ENCODE measurements at regions not wholly inside any gene's neighbourhood (a gene's known extent, or its start where the extent isn't known, plus 50 kb on each side); places are given as distances from the start of the nearest gene placed in this dataset.

DNA sequence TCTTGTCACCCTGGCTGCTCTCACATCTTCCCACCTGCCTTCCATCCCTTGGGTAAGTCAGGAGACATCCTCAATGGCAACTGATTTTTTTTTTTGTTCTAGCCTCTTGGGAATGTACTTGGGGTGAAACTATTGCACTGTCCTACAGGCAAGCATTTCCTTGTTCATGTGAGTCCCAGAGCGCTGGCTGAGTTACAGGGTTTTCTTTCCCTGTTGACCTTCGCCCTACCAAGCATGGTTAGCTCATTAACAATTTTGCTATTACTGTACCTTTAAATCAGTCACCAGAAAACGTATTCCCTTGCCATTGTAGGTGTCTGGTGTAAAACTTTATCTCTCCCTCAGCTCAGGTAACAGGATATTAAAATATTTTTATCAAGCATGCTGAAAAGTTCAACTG, 98.9 kb downstream of the PRLHR start:
- Mint-ChIP-seq H3K36me3 (ENCODE audit: low read depth) (no peaks in the 10 kb centered on the region), H3K4me3 (no peak overlapping the region), H3K9me3 (no peaks in the 10 kb centered on the region), H3K27ac (no peak overlapping the region), H3K4me1 (ENCODE audit: low read depth) (peaks cover 2% of the 10 kb centered on the region), H3K27me3 (peaks cover 26% of the 10 kb centered on the region)
- no peak for ATAC-seq
- POLR2A ChIA-PET: no interaction called here
- TF ChIP-seq, protein P1, sequence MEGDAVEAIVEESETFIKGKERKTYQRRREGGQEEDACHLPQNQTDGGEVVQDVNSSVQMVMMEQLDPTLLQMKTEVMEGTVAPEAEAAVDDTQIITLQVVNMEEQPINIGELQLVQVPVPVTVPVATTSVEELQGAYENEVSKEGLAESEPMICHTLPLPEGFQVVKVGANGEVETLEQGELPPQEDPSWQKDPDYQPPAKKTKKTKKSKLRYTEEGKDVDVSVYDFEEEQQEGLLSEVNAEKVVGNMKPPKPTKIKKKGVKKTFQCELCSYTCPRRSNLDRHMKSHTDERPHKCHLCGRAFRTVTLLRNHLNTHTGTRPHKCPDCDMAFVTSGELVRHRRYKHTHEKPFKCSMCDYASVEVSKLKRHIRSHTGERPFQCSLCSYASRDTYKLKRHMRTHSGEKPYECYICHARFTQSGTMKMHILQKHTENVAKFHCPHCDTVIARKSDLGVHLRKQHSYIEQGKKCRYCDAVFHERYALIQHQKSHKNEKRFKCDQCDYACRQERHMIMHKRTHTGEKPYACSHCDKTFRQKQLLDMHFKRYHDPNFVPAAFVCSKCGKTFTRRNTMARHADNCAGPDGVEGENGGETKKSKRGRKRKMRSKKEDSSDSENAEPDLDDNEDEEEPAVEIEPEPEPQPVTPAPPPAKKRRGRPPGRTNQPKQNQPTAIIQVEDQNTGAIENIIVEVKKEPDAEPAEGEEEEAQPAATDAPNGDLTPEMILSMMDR (IDR thresholded peaks at IDR 0.05): no peak
- CTCF ChIA-PET: interaction anchor here (1.1 kb wide), 1 partner anchor 8 kb away, joined by 3 read pairs; no protein-coding TSS in a partner anchor
- DNase-seq: no peak
- intact Hi-C loops (cut with micrococcal nuclease): no loop called here

DNA sequence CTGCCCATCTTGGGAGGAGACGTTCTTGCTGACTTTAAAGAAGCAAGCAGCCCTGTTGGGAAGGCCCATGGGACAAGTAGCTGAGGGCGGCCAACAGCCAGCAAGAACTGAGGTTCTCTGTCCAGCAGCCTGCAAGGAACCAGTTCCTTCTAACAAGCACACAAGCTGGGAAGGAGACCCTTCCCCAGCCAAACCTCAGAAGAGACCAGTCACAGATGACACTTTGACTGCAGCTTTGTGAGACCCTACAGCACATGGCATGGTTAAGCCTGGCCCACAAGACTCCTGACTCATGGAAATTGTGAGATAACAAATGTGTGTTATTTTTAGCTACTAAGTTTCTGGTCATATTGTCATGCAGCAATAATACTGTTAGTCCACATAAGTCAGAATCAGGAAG, 99.9 kb downstream of the PRLHR start:
- CTCF ChIA-PET: interaction anchor here (1.1 kb wide), 1 partner anchor 9 kb away, joined by 3 read pairs; no protein-coding TSS in a partner anchor
- peaks cover 24% of the 10 kb centered on the region for H3K27me3 Mint-ChIP-seq

DNA sequence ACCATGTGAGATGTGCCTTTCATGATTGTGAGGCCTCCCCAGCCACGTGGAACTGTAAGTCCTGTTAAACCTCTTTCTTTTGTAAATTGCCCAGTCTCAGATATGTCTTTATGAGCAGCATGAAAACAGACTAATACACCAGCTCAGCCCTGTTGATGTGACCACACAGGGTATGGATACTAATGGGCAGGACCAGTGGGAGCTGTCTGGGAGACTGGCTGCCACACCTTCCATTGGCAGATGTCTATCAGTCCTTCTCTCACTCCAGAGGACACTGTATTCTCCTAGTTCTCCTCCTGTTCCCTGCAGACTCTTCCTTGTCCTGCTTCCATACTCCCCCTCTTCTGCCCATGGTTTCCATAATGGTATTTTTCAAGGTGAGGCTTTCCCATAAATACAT, 104.4 kb downstream of the PRLHR start:
- ChIA-PET CTCF (no interaction called here), POLR2A (no interaction called here)
- Mint-ChIP-seq H3K4me3 (no peak overlapping the region), H3K36me3 (ENCODE audit: low read depth) (no peaks in the 10 kb centered on the region), H3K9me3 (peaks cover 13% of the 10 kb centered on the region), H3K27me3 (peaks cover 5% of the 10 kb centered on the region), H3K27ac (no peak overlapping the region), H3K4me1 (ENCODE audit: low read depth) (peaks cover 2% of the 10 kb centered on the region)
- ATAC-seq (no peak), DNase-seq (no peak)
- TF ChIP-seq, protein P1 (IDR thresholded peaks at IDR 0.05): no peak
- intact Hi-C loops (cut with micrococcal nuclease): no loop called here

More for the DNA sequence above, 99.9 kb downstream of the PRLHR start:
- intact Hi-C loops (cut with micrococcal nuclease): no loop called here
- no peak for DNase-seq
- H3K4me3 Mint-ChIP-seq: no peak overlapping the region
- TF ChIP-seq, protein P1 (IDR thresholded peaks at IDR 0.05): no peak
- H3K9me3 Mint-ChIP-seq: peaks cover 7% of the 10 kb centered on the region
- ATAC-seq: peak; percentile 17
- POLR2A ChIA-PET: no interaction called here
- H3K4me1 Mint-ChIP-seq (ENCODE audit: low read depth): peaks cover 2% of the 10 kb centered on the region
- H3K36me3 Mint-ChIP-seq (ENCODE audit: low read depth): no peaks in the 10 kb centered on the region
- no peak overlapping the region for H3K27ac Mint-ChIP-seq

DNA sequence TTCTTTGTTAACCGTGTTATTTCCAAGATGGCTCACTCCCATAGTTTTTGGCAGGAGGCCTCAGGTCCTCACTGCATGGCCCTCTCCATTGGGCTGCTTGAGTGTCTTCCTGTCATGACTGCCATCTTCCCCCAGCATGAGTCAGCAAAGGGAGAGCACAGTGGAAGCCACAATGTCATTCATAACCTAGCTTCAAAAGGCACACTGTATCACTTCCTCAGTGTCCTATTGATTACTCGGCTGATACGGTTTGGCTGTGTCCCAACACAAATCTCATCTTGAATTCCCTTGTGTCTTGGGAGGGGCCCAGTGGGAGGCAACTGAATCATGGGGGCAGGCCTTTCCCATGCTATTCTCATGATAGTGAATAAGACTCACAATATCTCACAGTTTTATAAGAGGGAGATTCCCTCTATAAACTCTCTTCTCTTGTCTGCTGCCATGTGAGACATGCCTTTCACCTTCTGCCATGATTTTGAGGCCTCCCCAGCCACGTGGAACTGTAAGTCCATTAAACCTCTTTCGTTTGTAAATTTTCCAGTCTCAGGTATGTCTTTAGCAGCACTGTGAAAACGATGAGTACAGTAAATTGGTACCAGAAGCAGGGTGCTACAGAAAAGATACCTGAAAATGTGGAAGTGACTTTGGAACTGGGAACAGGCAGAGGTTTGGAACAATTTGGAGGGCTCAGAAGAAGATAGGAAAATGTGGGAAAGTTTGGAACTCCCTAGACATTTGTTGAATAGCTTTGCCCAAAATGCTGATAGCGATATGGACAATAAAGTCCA, 106.5 kb downstream of the PRLHR start:
- Mint-ChIP-seq H3K27me3 (peaks cover 3% of the 10 kb centered on the region), H3K4me1 (ENCODE audit: low read depth) (no peaks in the 10 kb centered on the region), H3K27ac (no peak overlapping the region), H3K36me3 (ENCODE audit: low read depth) (no peaks in the 10 kb centered on the region), H3K9me3 (peaks cover 13% of the 10 kb centered on the region), H3K4me3 (no peak overlapping the region)
- ChIA-PET POLR2A (no interaction called here), CTCF (interaction anchor here (0.9 to 1.5 kb wide), 2 partner anchors 29 to 30 kb away, joined by 3 read pairs; no protein-coding TSS in a partner anchor)
- intact Hi-C loops (cut with micrococcal nuclease): no loop called here
- ATAC-seq (no peak), DNase-seq (no peak)
- TF ChIP-seq, protein P1 (IDR thresholded peaks at IDR 0.05): no peak

DNA sequence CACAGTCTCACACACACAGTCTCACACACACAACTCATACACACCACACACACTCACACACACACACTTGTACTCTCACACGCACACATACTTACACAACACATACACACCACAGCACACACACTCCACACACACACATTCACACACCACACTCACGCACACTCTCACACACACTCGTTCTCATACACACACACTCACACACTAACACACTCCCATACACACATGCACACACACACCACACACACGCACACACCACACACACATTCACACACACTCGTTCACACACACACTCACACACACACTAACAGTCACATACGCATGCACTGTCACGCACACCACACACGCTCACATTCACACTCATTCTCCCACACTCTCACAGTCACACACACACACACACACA, 109.8 kb downstream of the PRLHR start:
- Mint-ChIP-seq H3K4me1 (ENCODE audit: low read depth) (no peaks in the 10 kb centered on the region), H3K27ac (no peak overlapping the region), H3K27me3 (peaks cover 9% of the 10 kb centered on the region), H3K36me3 (ENCODE audit: low read depth) (no peaks in the 10 kb centered on the region), H3K4me3 (no peak overlapping the region), H3K9me3 (peaks cover 8% of the 10 kb centered on the region)
- intact Hi-C loops (cut with micrococcal nuclease): no loop called here
- TF ChIP-seq, protein P1 (IDR thresholded peaks at IDR 0.05): no peak
- DNase-seq (no peak), ATAC-seq (no peak)
- ChIA-PET CTCF (interaction anchor here (1.6 kb wide), 1 partner anchor 59 kb away, joined by 3 read pairs; no protein-coding TSS in a partner anchor), POLR2A (no interaction called here)
